Caco-2 (cell line): ENCODE measurements at regions not wholly inside any gene's neighbourhood (a gene's known extent, or its start where the extent isn't known, plus 50 kb on each side); places are given as distances from the start of the nearest gene placed in this dataset.

Experiments
- BruUV-seq: library from RNA; stranded (reverse); fragments of 400-500 nt; replicated peaks from 2 replicates; lab custom pipeline; 2021; lab: Mats Ljungman, UMichigan
- CTCF ChIA-PET: fragments of 300-600 bp; sonication (Branson Sonifier 250); formaldehyde crosslinking; loops from one replicate; lab custom pipeline; 2022; ENCODE audit warnings: antibody characterized with exemption; lab: Charles Lee
- POLR2A ChIA-PET: fragments of 300-600 bp; sonication (Branson Sonifier 250); formaldehyde crosslinking; loops from one replicate; lab custom pipeline; 2022; ENCODE audit warnings: antibody characterized with exemption; lab: Charles Lee
- DNase-seq, 2 experiments: peaks; one replicate each; pipeline versions ENCODE4 v3.0.0 to v3.0.0-alpha.2; 2020 to 2022
- H3K27me3 ChIP-seq: replicated peaks from 2 replicates; pipeline ENCODE4 v1.6.0; 2011; ENCODE audit warnings: low read length; ENCODE audit not compliant: control insufficient read depth, insufficient read depth
- H3K36me3 ChIP-seq: 2 replicates; pipeline ENCODE4 v1.5.1; 2011; ENCODE audit warnings: low read length; ENCODE audit not compliant: control insufficient read depth, insufficient read depth
- H3K4me1 ChIP-seq: fragments of 250-450 bp; sonication (Bioruptor Pico); 2 replicates; pipeline ENCODE4 v1.5.1; 2020; ENCODE audit warnings: mild to moderate bottlenecking
- H3K4me3 ChIP-seq: 2 replicates; pipeline ENCODE4 v1.5.1; 2011; ENCODE audit warnings: low read depth, mild to moderate bottlenecking, control low read depth, low read length
- H3K9me3 ChIP-seq: fragments of 250-450 bp; sonication (Bioruptor Pico); 2 replicates; pipeline ENCODE4 v1.5.1; 2020; ENCODE audit warnings: mild to moderate bottlenecking, moderate library complexity
- H3K27ac Mint-ChIP-seq: one replicate; pipeline ENCODE4 v1.8.0; 2022; ENCODE audit warnings: mixed read lengths; ENCODE audit not compliant: unreplicated experiment
- H3K27me3 Mint-ChIP-seq: one replicate; pipeline ENCODE4 v1.8.0; 2022; ENCODE audit warnings: mixed read lengths; ENCODE audit not compliant: insufficient read depth, unreplicated experiment
- H3K36me3 Mint-ChIP-seq: one replicate; pipeline ENCODE4 v1.8.0; 2022; ENCODE audit warnings: mild to moderate bottlenecking, mixed read lengths; ENCODE audit not compliant: insufficient read depth, unreplicated experiment
- H3K4me1 Mint-ChIP-seq: one replicate; pipeline ENCODE4 v1.8.0; 2022; ENCODE audit warnings: low read depth, mixed read lengths; ENCODE audit not compliant: unreplicated experiment
- H3K4me3 Mint-ChIP-seq: one replicate; pipeline ENCODE4 v1.8.0; 2022; ENCODE audit warnings: mild to moderate bottlenecking, moderate library complexity, mixed read lengths; ENCODE audit not compliant: unreplicated experiment
- H3K9me3 Mint-ChIP-seq: one replicate; pipeline ENCODE4 v1.8.0; 2022; ENCODE audit warnings: mixed read lengths; ENCODE audit not compliant: unreplicated experiment
- intact Hi-C: fragments of 100-400 bp; cut with micrococcal nuclease; formaldehyde crosslinking; loops from one replicate; pipeline ENCODE4 v1.10.0; 2022; ENCODE audit not compliant: unreplicated experiment
- TF ChIP-seq, protein P1 (sequence below), 2 experiments: fragments of 200-600 bp in 1 of 2; IDR thresholded peaks; 1 replicate in 1 of 2; 2 replicates in 1 of 2; pipeline versions ENCODE4 v1.5.1 to v1.8.0; 2011 to 2022; ENCODE audit warnings: antibody characterized with exemption in 1 of 2, control low read depth in 1 of 2, inconsistent platforms in 1 of 2, low read depth in 1 of 2, low read length in 1 of 2, mild to moderate bottlenecking in 1 of 2, moderate library complexity in 1 of 2; ENCODE audit not compliant: insufficient read depth in 1 of 2, severe bottlenecking in 1 of 2, unreplicated experiment in 1 of 2

- H3K4me1 Mint-ChIP-seq, result no peaks in the 10 kb centered on the region
- ChIA-PET CTCF (no interaction called here), POLR2A (no interaction called here)
- no peak overlapping the region for H3K4me3 Mint-ChIP-seq
- Histone ChIP-seq H3K9me3 (no peaks in the 10 kb centered on the region; the same call in 1 of the 2 replicates), H3K27me3 (no peaks in the 10 kb centered on the region), H3K36me3 (no peaks in the 10 kb centered on the region), H3K4me3 (no peak overlapping the region), H3K4me1 (no peaks in the 10 kb centered on the region)
- no peak overlapping the region for H3K27ac Mint-ChIP-seq
- peaks cover 36% of the 10 kb centered on the region for H3K9me3 Mint-ChIP-seq
- no peaks in the 10 kb centered on the region for H3K36me3 Mint-ChIP-seq
- TF ChIP-seq, protein P1, sequence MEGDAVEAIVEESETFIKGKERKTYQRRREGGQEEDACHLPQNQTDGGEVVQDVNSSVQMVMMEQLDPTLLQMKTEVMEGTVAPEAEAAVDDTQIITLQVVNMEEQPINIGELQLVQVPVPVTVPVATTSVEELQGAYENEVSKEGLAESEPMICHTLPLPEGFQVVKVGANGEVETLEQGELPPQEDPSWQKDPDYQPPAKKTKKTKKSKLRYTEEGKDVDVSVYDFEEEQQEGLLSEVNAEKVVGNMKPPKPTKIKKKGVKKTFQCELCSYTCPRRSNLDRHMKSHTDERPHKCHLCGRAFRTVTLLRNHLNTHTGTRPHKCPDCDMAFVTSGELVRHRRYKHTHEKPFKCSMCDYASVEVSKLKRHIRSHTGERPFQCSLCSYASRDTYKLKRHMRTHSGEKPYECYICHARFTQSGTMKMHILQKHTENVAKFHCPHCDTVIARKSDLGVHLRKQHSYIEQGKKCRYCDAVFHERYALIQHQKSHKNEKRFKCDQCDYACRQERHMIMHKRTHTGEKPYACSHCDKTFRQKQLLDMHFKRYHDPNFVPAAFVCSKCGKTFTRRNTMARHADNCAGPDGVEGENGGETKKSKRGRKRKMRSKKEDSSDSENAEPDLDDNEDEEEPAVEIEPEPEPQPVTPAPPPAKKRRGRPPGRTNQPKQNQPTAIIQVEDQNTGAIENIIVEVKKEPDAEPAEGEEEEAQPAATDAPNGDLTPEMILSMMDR (IDR thresholded peaks at IDR 0.05; ENCODE audit: insufficient read depth in 1 of 2, low read depth in 1 of 2, low read length in 1 of 2, severe bottlenecking in 1 of 2, unreplicated experiment in 1 of 2), result no peak
- no TSS peak for BruUV-seq
- DNase-seq, result no peak
- H3K27me3 Mint-ChIP-seq, result no peaks in the 10 kb centered on the region
- intact Hi-C loops, result no loop called here
Observed at GRCh38 chr4:38400946-38401345, 263.1 kb upstream of the KLF3 start.

DNA sequence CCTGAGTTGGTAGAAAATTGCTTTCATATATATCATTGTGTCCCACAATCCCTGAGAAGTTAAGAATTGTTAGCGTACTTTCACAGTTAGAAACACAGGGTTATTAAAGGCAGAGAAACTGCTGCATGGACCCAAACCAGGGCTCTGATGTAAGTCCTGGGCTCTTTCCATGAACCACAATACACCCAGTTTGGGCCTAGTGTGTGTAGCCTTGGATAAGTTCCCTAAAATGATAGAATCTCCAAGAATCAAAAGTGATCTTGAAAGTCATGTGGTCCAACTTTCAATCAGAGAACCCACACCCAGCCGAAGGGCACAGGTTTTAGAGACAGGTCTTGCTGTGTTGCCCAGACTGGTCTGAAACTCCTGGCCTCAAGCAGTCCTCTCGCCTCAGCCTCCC lies 257.8 kb upstream of the KLF3 start:
- no peak overlapping the region for H3K4me3 ChIP-seq
- H3K36me3 Mint-ChIP-seq, result no peaks in the 10 kb centered on the region
- no peak overlapping the region for H3K27ac Mint-ChIP-seq
- TF ChIP-seq, protein P1 (IDR thresholded peaks at IDR 0.05; ENCODE audit: insufficient read depth in 1 of 2, low read depth in 1 of 2, low read length in 1 of 2, severe bottlenecking in 1 of 2, unreplicated experiment in 1 of 2), result no peak
- H3K4me1 Mint-ChIP-seq, result no peaks in the 10 kb centered on the region
- DNase-seq, result no peak
- BruUV-seq, result no TSS peak
- H3K27me3 Mint-ChIP-seq, result no peaks in the 10 kb centered on the region
- no peaks in the 10 kb centered on the region for H3K9me3 ChIP-seq
- no peaks in the 10 kb centered on the region for H3K36me3 ChIP-seq
- H3K9me3 Mint-ChIP-seq, result peaks cover 10% of the 10 kb centered on the region
- H3K4me3 Mint-ChIP-seq, result no peak overlapping the region
- ChIA-PET CTCF (no interaction called here), POLR2A (no interaction called here)
- H3K27me3 ChIP-seq, result no peaks in the 10 kb centered on the region
- no peaks in the 10 kb centered on the region for H3K4me1 ChIP-seq
- intact Hi-C loops, result no loop called here

- no peaks in the 10 kb centered on the region for H3K9me3 ChIP-seq
- no peak for DNase-seq
- peaks cover 15% of the 10 kb centered on the region for H3K4me1 ChIP-seq
- Mint-ChIP-seq H3K36me3 (no peaks in the 10 kb centered on the region), H3K27me3 (no peaks in the 10 kb centered on the region), H3K4me1 (peaks cover 12% of the 10 kb centered on the region), H3K4me3 (no peak overlapping the region), H3K9me3 (peaks cover 2% of the 10 kb centered on the region), H3K27ac (no peak overlapping the region)
- H3K27me3 ChIP-seq, result no peaks in the 10 kb centered on the region
- CTCF ChIA-PET, result no interaction called here
- TF ChIP-seq, protein P1 (IDR thresholded peaks at IDR 0.05; ENCODE audit: insufficient read depth in 1 of 2, low read depth in 1 of 2, low read length in 1 of 2, severe bottlenecking in 1 of 2, unreplicated experiment in 1 of 2), result no peak
- intact Hi-C loops, result loop anchor here (5.0 kb wide), 1 partner anchor 597 kb away; no protein-coding TSS in a partner anchor
- H3K36me3 ChIP-seq, result no peaks in the 10 kb centered on the region
- no TSS peak for BruUV-seq
- no peak overlapping the region for H3K4me3 ChIP-seq
- POLR2A ChIA-PET, result no interaction called here
Observed at GRCh38 chr4:38409852-38410251, 254.1 kb upstream of the KLF3 start.
